Stimulated activated CD8-positive, alpha-beta memory T cell treated with anti-CD3 and anti-CD28 coated beads, Interleukin-15, amount 100 ng/mL, for 4 hours (primary cell): ENCODE measurements at regions not wholly inside any gene's neighbourhood (a gene's known extent, or its start where the extent isn't known, plus 50 kb on each side); places are given as distances from the start of the nearest gene placed in this dataset.
"Not testable (repeated sequence)": the region's sequence is repeated elsewhere in the genome, so short reads cannot be mapped to it uniquely, and the experiment has no call there.

Source experiments
- DNase-seq, 2 donors: peaks; one replicate each; pipeline ENCODE4 v3.0.0-alpha.2; 2020; ENCODE audit warnings: low read depth in 2 of 2

GRCh38 chr14:37711831-37712475 lies 116.5 kb downstream of the TTC6 start:
- DNase-seq = no peak

- not testable (repeated sequence) for DNase-seq
These were observed 117.0 kb downstream of the TTC6 start for GRCh38 chr14:37712476-37712860.

- DNase-seq = no peak
These were observed 117.6 kb downstream of the TTC6 start for GRCh38 chr14:37712976-37713431.

- no peak for DNase-seq
These were observed 124.7 kb downstream of the TTC6 start for GRCh38 chr14:37720131-37720530.

- DNase-seq = no peak
These were observed 126.7 kb downstream of the TTC6 start for GRCh38 chr14:37721976-37722659.

- DNase-seq = no peak
These were observed 128.1 kb downstream of the TTC6 start for GRCh38 chr14:37723515-37723914.

GRCh38 chr14:37726708-37727107 lies 131.3 kb downstream of the TTC6 start:
- no peak for DNase-seq

- no peak for DNase-seq
These were observed 133.8 kb downstream of the TTC6 start for GRCh38 chr14:37729218-37729617.

- DNase-seq = no peak
These were observed 135.7 kb downstream of the TTC6 start for GRCh38 chr14:37731094-37731493.

GRCh38 chr14:37745657-37746056 lies 150.2 kb downstream of the TTC6 start:
- DNase-seq = no peak

- no peak for DNase-seq
These were observed 150.9 kb downstream of the TTC6 start for GRCh38 chr14:37746140-37746832.

- no peak for DNase-seq
These were observed 158.0 kb downstream of the TTC6 start for GRCh38 chr14:37753459-37753858.

- DNase-seq = not testable (repeated sequence)
These were observed 164.8 kb downstream of the TTC6 start for GRCh38 chr14:37760275-37760674.

- no peak for DNase-seq
These were observed 167.8 kb downstream of the TTC6 start for GRCh38 chr14:37763266-37763665.

- not testable (repeated sequence) for DNase-seq
These were observed 176.9 kb downstream of the TTC6 start for GRCh38 chr14:37772283-37772682.

GRCh38 chr14:37776791-37777499 lies 181.5 kb downstream of the TTC6 start:
- DNase-seq = no peak

GRCh38 chr14:37778135-37778943 lies 182.9 kb downstream of the TTC6 start:
- DNase-seq = no peak

- DNase-seq = no peak
These were observed 184.1 kb downstream of the TTC6 start for GRCh38 chr14:37779480-37779879.

GRCh38 chr14:37780731-37781130 lies 185.3 kb downstream of the TTC6 start:
- not testable (repeated sequence) for DNase-seq

- not testable (repeated sequence) for DNase-seq
These were observed 188.9 kb downstream of the TTC6 start for GRCh38 chr14:37784203-37784826.

- not testable (repeated sequence) for DNase-seq
These were observed 189.4 kb downstream of the TTC6 start for GRCh38 chr14:37784827-37785223.
